ENCODE measurements at regions not wholly inside any gene's neighbourhood (a gene's known extent, or its start where the extent isn't known, plus 50 kb on each side); places are given as distances from the start of the nearest gene placed in this dataset.

DNA sequence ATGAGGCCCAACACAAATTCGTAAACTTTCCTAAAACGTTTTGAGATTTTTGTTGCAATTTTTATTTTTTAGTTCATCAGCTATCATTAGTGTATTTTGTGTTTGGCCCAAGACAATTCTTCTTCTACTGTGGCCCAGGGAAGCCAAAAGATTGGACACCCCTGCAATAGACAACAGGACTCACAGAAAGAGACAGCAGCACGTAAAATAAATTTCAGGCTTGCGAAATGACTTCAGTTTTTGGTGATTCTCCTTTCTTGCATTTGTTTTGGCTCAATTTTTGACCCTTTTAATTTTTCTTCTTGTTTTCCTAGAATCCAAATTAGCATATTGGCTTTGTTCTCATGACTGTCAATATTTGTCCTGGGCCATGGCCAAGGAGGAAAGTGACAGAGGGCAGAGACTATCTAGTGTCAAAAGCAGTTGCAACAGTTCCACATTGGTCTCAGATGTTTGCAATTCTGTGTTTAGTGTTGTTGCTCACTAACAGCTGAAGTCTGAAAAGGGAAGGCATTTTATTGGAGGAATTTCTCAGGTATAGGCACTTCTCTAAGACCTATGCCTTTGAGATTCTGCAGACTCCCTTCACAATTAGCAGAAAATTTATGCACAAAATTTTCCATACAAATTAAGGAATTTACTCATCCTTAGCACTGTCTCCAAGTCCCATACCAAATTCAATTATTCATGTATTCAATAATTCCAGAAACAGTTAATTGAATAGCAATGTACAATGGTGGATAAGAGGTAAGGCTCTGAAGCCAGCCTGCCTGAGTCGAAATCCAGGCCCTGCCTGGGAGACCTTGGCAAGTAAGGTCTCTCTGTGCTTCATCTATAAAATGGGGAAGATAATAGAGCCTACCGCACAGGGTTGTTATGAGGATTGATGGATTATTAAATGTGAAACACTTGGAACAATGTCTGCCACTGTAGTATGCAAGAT, 160.9 kb upstream of the IVNS1ABP start:
- TF ChIP-seq, protein P1, sequence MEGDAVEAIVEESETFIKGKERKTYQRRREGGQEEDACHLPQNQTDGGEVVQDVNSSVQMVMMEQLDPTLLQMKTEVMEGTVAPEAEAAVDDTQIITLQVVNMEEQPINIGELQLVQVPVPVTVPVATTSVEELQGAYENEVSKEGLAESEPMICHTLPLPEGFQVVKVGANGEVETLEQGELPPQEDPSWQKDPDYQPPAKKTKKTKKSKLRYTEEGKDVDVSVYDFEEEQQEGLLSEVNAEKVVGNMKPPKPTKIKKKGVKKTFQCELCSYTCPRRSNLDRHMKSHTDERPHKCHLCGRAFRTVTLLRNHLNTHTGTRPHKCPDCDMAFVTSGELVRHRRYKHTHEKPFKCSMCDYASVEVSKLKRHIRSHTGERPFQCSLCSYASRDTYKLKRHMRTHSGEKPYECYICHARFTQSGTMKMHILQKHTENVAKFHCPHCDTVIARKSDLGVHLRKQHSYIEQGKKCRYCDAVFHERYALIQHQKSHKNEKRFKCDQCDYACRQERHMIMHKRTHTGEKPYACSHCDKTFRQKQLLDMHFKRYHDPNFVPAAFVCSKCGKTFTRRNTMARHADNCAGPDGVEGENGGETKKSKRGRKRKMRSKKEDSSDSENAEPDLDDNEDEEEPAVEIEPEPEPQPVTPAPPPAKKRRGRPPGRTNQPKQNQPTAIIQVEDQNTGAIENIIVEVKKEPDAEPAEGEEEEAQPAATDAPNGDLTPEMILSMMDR (IDR thresholded peaks at IDR 0.05 in 4 of 5, conservative IDR thresholded peaks at IDR 0.05 in 1 of 5): no peak
- TF ChIP-seq POLR2A (IDR thresholded peaks at IDR 0.05): no peak
